ENCODE measurements at regions not wholly inside any gene's neighbourhood (a gene's known extent, or its start where the extent isn't known, plus 50 kb on each side); places are given as distances from the start of the nearest gene placed in this dataset.
"Not testable (repeated sequence)": the region's sequence is repeated elsewhere in the genome, so short reads cannot be mapped to it uniquely, and the experiment has no call there.

GRCh38 chr2:83916559-83916958 is 542.5 kb downstream of the SUCLG1 start:
- Histone ChIP-seq H3K27me3 (ENCODE audit: low read depth, low read length) (no peaks in the 10 kb centered on the region), H3K9me3 (ENCODE audit: control insufficient read depth in 1 of 2, low read length in 2 of 2) (no peaks in the 10 kb centered on the region), H3K27ac (ENCODE audit: low read length) (no peak overlapping the region), H3K4me1 (ENCODE audit: control insufficient read depth in 1 of 2, insufficient read depth in 2 of 2, low read length in 2 of 2) (no peaks in the 10 kb centered on the region), H3K4me3 (ENCODE audit: low read depth in 1 of 2, low read length in 2 of 2) (no peak overlapping the region), H3K36me3 (ENCODE audit: control insufficient read depth in 1 of 2, insufficient read depth in 2 of 2, low read length in 2 of 2) (no peaks in the 10 kb centered on the region)

- H3K9me3 ChIP-seq (ENCODE audit: control insufficient read depth in 1 of 2, low read length in 2 of 2) = no peaks in the 10 kb centered on the region
- H3K36me3 ChIP-seq (ENCODE audit: control insufficient read depth in 1 of 2, insufficient read depth in 2 of 2, low read length in 2 of 2) = no peaks in the 10 kb centered on the region
- no peaks in the 10 kb centered on the region for H3K4me1 ChIP-seq (ENCODE audit: control insufficient read depth in 1 of 2, insufficient read depth in 2 of 2, low read length in 2 of 2)
- no peaks in the 10 kb centered on the region for H3K27me3 ChIP-seq (ENCODE audit: low read depth, low read length)
- H3K4me3 ChIP-seq (ENCODE audit: low read depth in 1 of 2, low read length in 2 of 2) = no peak overlapping the region
- H3K27ac ChIP-seq (ENCODE audit: low read length) = no peak overlapping the region
Observed at GRCh38 chr2:83915381-83915780, 543.7 kb downstream of the SUCLG1 start.

GRCh38 chr2:83908750-83909149 is 550.3 kb downstream of the SUCLG1 start:
- Histone ChIP-seq H3K9me3 (ENCODE audit: control insufficient read depth in 1 of 2, low read length in 2 of 2) (peaks cover 0 to 4% of the 10 kb centered on the region in 2 donors), H3K4me1 (ENCODE audit: control insufficient read depth in 1 of 2, insufficient read depth in 2 of 2, low read length in 2 of 2) (no peaks in the 10 kb centered on the region), H3K27me3 (ENCODE audit: low read depth, low read length) (no peaks in the 10 kb centered on the region), H3K36me3 (ENCODE audit: control insufficient read depth in 1 of 2, insufficient read depth in 2 of 2, low read length in 2 of 2) (no peaks in the 10 kb centered on the region), H3K27ac (ENCODE audit: low read length) (no peak overlapping the region), H3K4me3 (ENCODE audit: low read depth in 1 of 2, low read length in 2 of 2) (no peak overlapping the region)

- Histone ChIP-seq H3K27ac (ENCODE audit: low read length) (no peak overlapping the region), H3K36me3 (ENCODE audit: control insufficient read depth in 1 of 2, insufficient read depth in 2 of 2, low read length in 2 of 2) (no peaks in the 10 kb centered on the region), H3K9me3 (ENCODE audit: control insufficient read depth in 1 of 2, low read length in 2 of 2) (no peaks in the 10 kb centered on the region)
Observed at GRCh38 chr2:83901317-83901716, 557.8 kb downstream of the SUCLG1 start.

GRCh38 chr2:83900862-83901261 is 558.2 kb downstream of the SUCLG1 start:
- Histone ChIP-seq H3K27me3 (ENCODE audit: low read depth, low read length) (no peaks in the 10 kb centered on the region), H3K4me3 (ENCODE audit: low read depth in 1 of 2, low read length in 2 of 2) (no peak overlapping the region), H3K9me3 (ENCODE audit: control insufficient read depth in 1 of 2, low read length in 2 of 2) (no peaks in the 10 kb centered on the region), H3K27ac (ENCODE audit: low read length) (no peak overlapping the region), H3K36me3 (ENCODE audit: control insufficient read depth in 1 of 2, insufficient read depth in 2 of 2, low read length in 2 of 2) (no peaks in the 10 kb centered on the region), H3K4me1 (ENCODE audit: control insufficient read depth in 1 of 2, insufficient read depth in 2 of 2, low read length in 2 of 2) (no peaks in the 10 kb centered on the region)

More at GRCh38 chr2:83901317-83901716, 557.8 kb downstream of the SUCLG1 start:
- H3K27me3 ChIP-seq (ENCODE audit: low read depth, low read length) = no peaks in the 10 kb centered on the region
- H3K4me1 ChIP-seq (ENCODE audit: control insufficient read depth in 1 of 2, insufficient read depth in 2 of 2, low read length in 2 of 2) = no peaks in the 10 kb centered on the region
- no peak overlapping the region for H3K4me3 ChIP-seq (ENCODE audit: low read depth in 1 of 2, low read length in 2 of 2)

- H3K4me1 ChIP-seq (ENCODE audit: control insufficient read depth in 1 of 2, insufficient read depth in 2 of 2, low read length in 2 of 2) = no peaks in the 10 kb centered on the region
- H3K27ac ChIP-seq (ENCODE audit: low read length) = no peak overlapping the region
- H3K36me3 ChIP-seq (ENCODE audit: control insufficient read depth in 1 of 2, insufficient read depth in 2 of 2, low read length in 2 of 2) = no peaks in the 10 kb centered on the region
- H3K4me3 ChIP-seq (ENCODE audit: low read depth in 1 of 2, low read length in 2 of 2) = no peak overlapping the region
- no peaks in the 10 kb centered on the region for H3K9me3 ChIP-seq (ENCODE audit: control insufficient read depth in 1 of 2, low read length in 2 of 2)
- no peaks in the 10 kb centered on the region for H3K27me3 ChIP-seq (ENCODE audit: low read depth, low read length)
Observed at GRCh38 chr2:83899271-83899670, 559.8 kb downstream of the SUCLG1 start.

GRCh38 chr2:83894976-83895375 is 564.1 kb downstream of the SUCLG1 start:
- H3K36me3 ChIP-seq (ENCODE audit: control insufficient read depth in 1 of 2, insufficient read depth in 2 of 2, low read length in 2 of 2) = no peaks in the 10 kb centered on the region
- H3K4me3 ChIP-seq (ENCODE audit: low read depth in 1 of 2, low read length in 2 of 2) = no peak overlapping the region
- no peaks in the 10 kb centered on the region for H3K9me3 ChIP-seq (ENCODE audit: control insufficient read depth in 1 of 2, low read length in 2 of 2)
- H3K27ac ChIP-seq (ENCODE audit: low read length) = no peak overlapping the region
- no peaks in the 10 kb centered on the region for H3K27me3 ChIP-seq (ENCODE audit: low read depth, low read length)
- no peaks in the 10 kb centered on the region for H3K4me1 ChIP-seq (ENCODE audit: control insufficient read depth in 1 of 2, insufficient read depth in 2 of 2, low read length in 2 of 2)

GRCh38 chr2:83887757-83888156 is 571.3 kb downstream of the SUCLG1 start:
- no peaks in the 10 kb centered on the region for H3K9me3 ChIP-seq (ENCODE audit: control insufficient read depth in 1 of 2, low read length in 2 of 2)
- no peaks in the 10 kb centered on the region for H3K36me3 ChIP-seq (ENCODE audit: control insufficient read depth in 1 of 2, insufficient read depth in 2 of 2, low read length in 2 of 2)
- no peaks in the 10 kb centered on the region for H3K27me3 ChIP-seq (ENCODE audit: low read depth, low read length)
- H3K4me1 ChIP-seq (ENCODE audit: control insufficient read depth in 1 of 2, insufficient read depth in 2 of 2, low read length in 2 of 2) = no peaks in the 10 kb centered on the region
- no peak overlapping the region for H3K4me3 ChIP-seq (ENCODE audit: low read depth in 1 of 2, low read length in 2 of 2)
- no peak overlapping the region for H3K27ac ChIP-seq (ENCODE audit: low read length)

GRCh38 chr2:83879127-83879526 is 580.0 kb downstream of the SUCLG1 start:
- H3K4me1 ChIP-seq (ENCODE audit: control insufficient read depth in 1 of 2, insufficient read depth in 2 of 2, low read length in 2 of 2) = no peaks in the 10 kb centered on the region
- no peaks in the 10 kb centered on the region for H3K36me3 ChIP-seq (ENCODE audit: control insufficient read depth in 1 of 2, insufficient read depth in 2 of 2, low read length in 2 of 2)
- H3K9me3 ChIP-seq (ENCODE audit: control insufficient read depth in 1 of 2, low read length in 2 of 2) = peaks cover 0 to 9% of the 10 kb centered on the region in 2 donors
- no peaks in the 10 kb centered on the region for H3K27me3 ChIP-seq (ENCODE audit: low read depth, low read length)
- H3K4me3 ChIP-seq (ENCODE audit: low read depth in 1 of 2, low read length in 2 of 2) = no peak overlapping the region
- H3K27ac ChIP-seq (ENCODE audit: low read length) = no peak overlapping the region

GRCh38 chr2:83877261-83877660 is 581.8 kb downstream of the SUCLG1 start:
- not testable (repeated sequence) for H3K9me3 ChIP-seq (ENCODE audit: control insufficient read depth in 1 of 2, low read length in 2 of 2); H3K36me3 ChIP-seq (ENCODE audit: control insufficient read depth in 1 of 2, insufficient read depth in 2 of 2, low read length in 2 of 2); H3K27ac ChIP-seq (ENCODE audit: low read length)

GRCh38 chr2:83874712-83875430 is 584.2 kb downstream of the SUCLG1 start:
- Histone ChIP-seq H3K27me3 (ENCODE audit: low read depth, low read length) (no peaks in the 10 kb centered on the region), H3K4me3 (ENCODE audit: low read depth in 1 of 2, low read length in 2 of 2) (no peak overlapping the region), H3K4me1 (ENCODE audit: control insufficient read depth in 1 of 2, insufficient read depth in 2 of 2, low read length in 2 of 2) (no peaks in the 10 kb centered on the region), H3K9me3 (ENCODE audit: control insufficient read depth in 1 of 2, low read length in 2 of 2) (peaks cover 0 to 9% of the 10 kb centered on the region in 2 donors), H3K36me3 (ENCODE audit: control insufficient read depth in 1 of 2, insufficient read depth in 2 of 2, low read length in 2 of 2) (no peaks in the 10 kb centered on the region), H3K27ac (ENCODE audit: low read length) (no peak overlapping the region)

More at GRCh38 chr2:83877261-83877660, 581.8 kb downstream of the SUCLG1 start:
- H3K4me3 ChIP-seq (ENCODE audit: low read depth in 1 of 2, low read length in 2 of 2); H3K4me1 ChIP-seq (ENCODE audit: control insufficient read depth in 1 of 2, insufficient read depth in 2 of 2, low read length in 2 of 2); H3K27me3 ChIP-seq (ENCODE audit: low read depth, low read length): not testable (repeated sequence)

- no peaks in the 10 kb centered on the region for H3K4me1 ChIP-seq (ENCODE audit: control insufficient read depth in 1 of 2, insufficient read depth in 2 of 2, low read length in 2 of 2)
- H3K27ac ChIP-seq (ENCODE audit: low read length) = no peak overlapping the region
- no peaks in the 10 kb centered on the region for H3K36me3 ChIP-seq (ENCODE audit: control insufficient read depth in 1 of 2, insufficient read depth in 2 of 2, low read length in 2 of 2)
- H3K9me3 ChIP-seq (ENCODE audit: control insufficient read depth in 1 of 2, low read length in 2 of 2) = peaks cover 0 to 5% of the 10 kb centered on the region in 2 donors
- no peak overlapping the region for H3K4me3 ChIP-seq (ENCODE audit: low read depth in 1 of 2, low read length in 2 of 2)
- H3K27me3 ChIP-seq (ENCODE audit: low read depth, low read length) = no peaks in the 10 kb centered on the region
Observed at GRCh38 chr2:83874066-83874465, 585.0 kb downstream of the SUCLG1 start.

Data from muscle layer of duodenum (tissue), 2 donors.